LNCaP clone FGC (cell line): ENCODE measurements at regions not wholly inside any gene's neighbourhood (a gene's known extent, or its start where the extent isn't known, plus 50 kb on each side); places are given as distances from the start of the nearest gene placed in this dataset.

ENCODE experiments used
- DNase-seq: peaks from one replicate; pipeline ENCODE4 v3.0.0-alpha.2; 2011; ENCODE audit warnings: low read depth
- H3K4me3 ChIP-seq: 2 replicates; pipeline ENCODE4 v1.5.1; 2011; ENCODE audit warnings: mild to moderate bottlenecking, low read depth, low read length, control low read depth
- CTCF ChIP-seq: IDR thresholded peaks from 2 replicates; pipeline ENCODE4 v1.5.1; 2012; ENCODE audit warnings: mild to moderate bottlenecking; ENCODE audit not compliant: control insufficient read depth, insufficient read depth; ENCODE audit errors: extremely low read depth

GRCh38 chr18:78303519-78304191, 676.0 kb upstream of the SALL3 start:
- TF ChIP-seq CTCF: no peak
- H3K4me3 ChIP-seq: no peak overlapping the region
- DNase-seq: no peak

- no peak for DNase-seq
- no peak for TF ChIP-seq CTCF
- H3K4me3 ChIP-seq: no peak overlapping the region
Observed at GRCh38 chr18:78304192-78305164, 675.1 kb upstream of the SALL3 start.

GRCh38 chr18:78305789-78306188, 673.8 kb upstream of the SALL3 start:
- no peak for TF ChIP-seq CTCF
- H3K4me3 ChIP-seq: no peak overlapping the region
- no peak for DNase-seq

GRCh38 chr18:78309307-78309706, 670.3 kb upstream of the SALL3 start:
- no peak for TF ChIP-seq CTCF
- no peak for DNase-seq
- no peak overlapping the region for H3K4me3 ChIP-seq

- H3K4me3 ChIP-seq: no peak overlapping the region
- TF ChIP-seq CTCF: no peak
- DNase-seq: no peak
Observed at GRCh38 chr18:78309924-78310323, 669.7 kb upstream of the SALL3 start.

- no peak overlapping the region for H3K4me3 ChIP-seq
- no peak for DNase-seq
- no peak for TF ChIP-seq CTCF
Observed at GRCh38 chr18:78319264-78319663, 660.4 kb upstream of the SALL3 start.
